Panc1 (cell line): ENCODE measurements at regions not wholly inside any gene's neighbourhood (a gene's known extent, or its start where the extent isn't known, plus 50 kb on each side); places are given as distances from the start of the nearest gene placed in this dataset.

Experiments
- ATAC-seq: fragments of 200-7000 bp; cut with Tn5 transposase; 2 replicates; pipeline ENCODE4 v1.9.1; 2020; ENCODE audit warnings: mild to moderate bottlenecking, moderate library complexity
- BruUV-seq: library from RNA; stranded (reverse); fragments of 400-500 nt; replicated peaks from 2 replicates; lab custom pipeline; 2021; lab: Mats Ljungman, UMichigan
- CTCF ChIA-PET: fragments of 300-600 bp; sonication (Branson Sonifier 250); formaldehyde crosslinking; loops from one replicate; lab custom pipeline; 2022; ENCODE audit warnings: antibody characterized with exemption; lab: Charles Lee
- POLR2A ChIA-PET: fragments of 300-600 bp; sonication (Branson Sonifier 250); formaldehyde crosslinking; loops from one replicate; lab custom pipeline; 2022; ENCODE audit warnings: antibody characterized with exemption; lab: Charles Lee
- DNase-seq: peaks from one replicate; pipeline ENCODE4 v3.0.0-alpha.2; 2010; ENCODE audit warnings: low read depth, low spot score
- H3K27ac ChIP-seq: 2 replicates; pipeline ENCODE4 v1.5.1; 2011; ENCODE audit warnings: mild to moderate bottlenecking, low read length, inconsistent platforms
- H3K27me3 ChIP-seq: fragments of 200-500 bp; sonication (Bioruptor generic); 2 replicates; pipeline ENCODE4 v1.6.0; 2014; ENCODE audit warnings: low read length, inconsistent platforms; ENCODE audit not compliant: control insufficient read depth, insufficient read depth
- H3K36me3 ChIP-seq: fragments of 200-500 bp; sonication (Bioruptor generic); 2 replicates; pipeline ENCODE4 v1.5.1; 2014; ENCODE audit warnings: inconsistent platforms, mild to moderate bottlenecking, low read length, moderate library complexity; ENCODE audit not compliant: control insufficient read depth, insufficient read depth
- H3K4me1 ChIP-seq: 2 replicates; pipeline ENCODE4 v1.5.1; 2011; ENCODE audit warnings: inconsistent platforms, mild to moderate bottlenecking, low read length, moderate library complexity; ENCODE audit not compliant: control insufficient read depth, insufficient read depth
- H3K4me3 ChIP-seq, 2 experiments: 2 replicates each; pipeline ENCODE4 v1.5.1; 2011 to 2012; ENCODE audit warnings: low read depth in 2 of 2, low read length in 2 of 2, mild to moderate bottlenecking in 2 of 2, inconsistent platforms in 1 of 2, moderate library complexity in 1 of 2
- H3K9me3 ChIP-seq: fragments of 200-500 bp; sonication (Bioruptor generic); 2 replicates; pipeline ENCODE4 v1.5.1; 2014; ENCODE audit warnings: low read depth, mild to moderate bottlenecking, inconsistent platforms, low read length, moderate library complexity; ENCODE audit not compliant: control insufficient read depth, insufficient read depth
- CTCF ChIP-seq: fragments of 450-650 bp; IDR thresholded peaks from 2 replicates; pipeline ENCODE4 v1.5.1; 2017; ENCODE audit warnings: mild to moderate bottlenecking
- POLR2AphosphoS5 ChIP-seq: IDR thresholded peaks from 2 replicates; pipeline ENCODE4 v1.6.1; 2012; ENCODE audit warnings: mild to moderate bottlenecking, low read depth, low read length, moderate library complexity
- REST ChIP-seq, 2 experiments: IDR thresholded peaks; 2 replicates each; pipeline ENCODE4 v1.6.1; 2011 to 2012; ENCODE audit warnings: low read depth in 2 of 2, control low read depth in 1 of 2, low read length in 1 of 2, mild to moderate bottlenecking in 1 of 2, moderate library complexity in 1 of 2; ENCODE audit not compliant: insufficient read depth in 1 of 2
- SIN3A ChIP-seq: IDR thresholded peaks from 2 replicates; pipeline ENCODE4 v1.6.1; 2012; ENCODE audit warnings: low read depth, mild to moderate bottlenecking, low read length, moderate library complexity, borderline replicate concordance; ENCODE audit not compliant: insufficient read depth
- TCF7L2 ChIP-seq: IDR thresholded peaks from 2 replicates; pipeline ENCODE4 v1.6.1; 2011; ENCODE audit warnings: mild to moderate bottlenecking, low read depth, low read length, inconsistent platforms
- in situ Hi-C: cut with HindIII; loops from 2 replicates; pipeline ENCODE4 v1.10.0; 2016; ENCODE audit warnings: low sequenced_read_pairs, low pct_unique_long_range_greater_than_20kb
- intact Hi-C: fragments of 100-400 bp; cut with micrococcal nuclease; formaldehyde crosslinking; loops from one replicate; pipeline ENCODE4 v1.10.0; 2022; ENCODE audit not compliant: unreplicated experiment

GRCh38 chr3:118196183-118196582, 838.5 kb downstream of the IGSF11 start:
- CTCF ChIA-PET = no interaction called here
- no TSS peak for BruUV-seq

GRCh38 chr3:118199044-118199443, 835.6 kb downstream of the IGSF11 start:
- no peak overlapping the region for H3K27ac ChIP-seq
- ChIA-PET POLR2A (no interaction called here), CTCF (no interaction called here)
- no peaks in the 10 kb centered on the region for H3K4me1 ChIP-seq
- no TSS peak for BruUV-seq
- peaks cover 5% of the 10 kb centered on the region; the same call in 1 of the 2 replicates for H3K9me3 ChIP-seq
- intact Hi-C loops (no loop called here), in situ Hi-C loops (no loop called here)
- TF ChIP-seq SIN3A (no peak), TCF7L2 (no peak), POLR2AphosphoS5 (no peak), CTCF (no peak), REST (IDR thresholded peaks at IDR 0.05; ENCODE audit: insufficient read depth in 1 of 2, low read depth in 2 of 2, low read length in 1 of 2) (no peak)
- DNase-seq = no peak
- no peak for ATAC-seq
- H3K27me3 ChIP-seq = no peaks in the 10 kb centered on the region
- no peak overlapping the region for H3K4me3 ChIP-seq
- H3K36me3 ChIP-seq = no peaks in the 10 kb centered on the region

More at GRCh38 chr3:118196183-118196582, 838.5 kb downstream of the IGSF11 start:
- Histone ChIP-seq H3K27ac (no peak overlapping the region), H3K36me3 (no peaks in the 10 kb centered on the region), H3K4me1 (no peaks in the 10 kb centered on the region), H3K9me3 (no peaks in the 10 kb centered on the region), H3K4me3 (no peak overlapping the region), H3K27me3 (no peaks in the 10 kb centered on the region)
- intact Hi-C loops = no loop called here
- POLR2A ChIA-PET = no interaction called here
- ATAC-seq (no peak), DNase-seq (no peak)
- TF ChIP-seq SIN3A (no peak), CTCF (no peak), REST (IDR thresholded peaks at IDR 0.05; ENCODE audit: insufficient read depth in 1 of 2, low read depth in 2 of 2, low read length in 1 of 2) (no peak), TCF7L2 (no peak), POLR2AphosphoS5 (no peak)
- in situ Hi-C loops = no loop called here
